GM12865 (cell line): ENCODE measurements at regions not wholly inside any gene's neighbourhood (a gene's known extent, or its start where the extent isn't known, plus 50 kb on each side); places are given as distances from the start of the nearest gene placed in this dataset.

Experiments
- DNase-seq: peaks from one replicate; pipeline ENCODE4 v3.0.0; 2010; ENCODE audit warnings: low read depth
- H3K4me3 ChIP-seq: 2 replicates; pipeline ENCODE4 v1.5.1; 2011; ENCODE audit warnings: mild to moderate bottlenecking, low read depth, low read length, control low read depth
- TF ChIP-seq, protein P1 (sequence below): IDR thresholded peaks from 2 replicates; pipeline ENCODE4 v1.5.1; 2011; ENCODE audit warnings: low read length, control low read depth, low read depth, inconsistent platforms; ENCODE audit not compliant: insufficient read depth; ENCODE audit errors: missing control alignments

DNA sequence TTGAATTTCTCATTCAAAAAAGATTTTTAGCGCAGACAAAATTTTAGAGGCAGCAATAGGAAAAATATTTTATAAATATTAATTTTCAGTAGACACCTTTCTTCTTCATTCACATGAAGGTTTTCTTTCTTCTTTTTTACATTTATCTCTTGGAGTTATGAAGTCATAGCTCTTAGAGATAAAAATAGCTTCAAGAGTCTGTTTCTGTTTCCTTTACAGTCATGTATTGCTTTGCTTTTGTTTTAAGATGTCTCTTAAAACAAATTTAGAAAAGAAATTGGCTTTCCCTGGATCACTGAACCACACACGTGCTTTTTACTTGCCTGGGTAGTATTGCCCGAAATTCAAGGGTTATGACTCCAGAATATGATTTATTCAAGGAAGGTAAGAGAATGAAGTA lies 369.9 kb upstream of the LRRC7 start:
- TF ChIP-seq, protein P1, sequence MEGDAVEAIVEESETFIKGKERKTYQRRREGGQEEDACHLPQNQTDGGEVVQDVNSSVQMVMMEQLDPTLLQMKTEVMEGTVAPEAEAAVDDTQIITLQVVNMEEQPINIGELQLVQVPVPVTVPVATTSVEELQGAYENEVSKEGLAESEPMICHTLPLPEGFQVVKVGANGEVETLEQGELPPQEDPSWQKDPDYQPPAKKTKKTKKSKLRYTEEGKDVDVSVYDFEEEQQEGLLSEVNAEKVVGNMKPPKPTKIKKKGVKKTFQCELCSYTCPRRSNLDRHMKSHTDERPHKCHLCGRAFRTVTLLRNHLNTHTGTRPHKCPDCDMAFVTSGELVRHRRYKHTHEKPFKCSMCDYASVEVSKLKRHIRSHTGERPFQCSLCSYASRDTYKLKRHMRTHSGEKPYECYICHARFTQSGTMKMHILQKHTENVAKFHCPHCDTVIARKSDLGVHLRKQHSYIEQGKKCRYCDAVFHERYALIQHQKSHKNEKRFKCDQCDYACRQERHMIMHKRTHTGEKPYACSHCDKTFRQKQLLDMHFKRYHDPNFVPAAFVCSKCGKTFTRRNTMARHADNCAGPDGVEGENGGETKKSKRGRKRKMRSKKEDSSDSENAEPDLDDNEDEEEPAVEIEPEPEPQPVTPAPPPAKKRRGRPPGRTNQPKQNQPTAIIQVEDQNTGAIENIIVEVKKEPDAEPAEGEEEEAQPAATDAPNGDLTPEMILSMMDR, result no peak
- DNase-seq, result no peak
- H3K4me3 ChIP-seq, result no peak overlapping the region

DNA sequence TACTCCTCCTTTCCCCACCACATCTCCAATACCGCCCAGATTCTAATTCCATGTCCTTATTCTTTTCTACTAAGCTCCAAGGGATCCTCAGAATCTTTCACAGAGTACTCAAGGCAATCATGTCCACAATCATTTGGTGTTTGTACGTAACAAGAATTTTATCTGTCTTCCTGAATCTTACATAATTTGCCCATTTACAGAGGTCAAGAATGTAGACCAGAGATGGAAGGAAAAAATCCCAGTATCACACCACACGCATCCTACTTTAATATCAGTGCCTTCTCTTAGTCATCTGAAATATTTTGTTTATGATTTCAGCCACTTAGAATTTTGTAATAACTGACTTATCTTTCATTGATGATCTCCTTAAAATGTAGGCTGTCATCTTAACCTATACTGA lies 366.0 kb upstream of the LRRC7 start:
- H3K4me3 ChIP-seq, result no peak overlapping the region
- TF ChIP-seq, protein P1, result no peak
- no peak for DNase-seq

DNA sequence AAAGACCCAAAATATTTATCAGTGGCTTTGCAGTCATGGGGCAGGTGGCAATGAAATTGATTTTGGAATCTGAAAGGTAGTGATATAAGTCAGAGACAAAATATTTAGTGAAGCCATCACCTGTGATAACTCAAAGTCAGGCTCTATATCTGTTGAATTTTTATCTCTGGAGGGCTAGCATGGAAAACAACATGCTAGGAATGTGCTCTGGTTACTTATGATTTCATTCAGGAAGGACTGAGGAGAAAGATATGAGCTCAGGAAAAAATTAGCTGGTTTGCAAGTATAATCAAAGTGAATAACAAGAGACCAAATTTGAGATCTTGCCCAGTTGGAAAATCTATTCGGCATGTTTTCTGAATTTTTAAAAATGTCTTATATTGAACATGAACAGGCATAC lies 364.6 kb upstream of the LRRC7 start:
- no peak for DNase-seq
- TF ChIP-seq, protein P1, result no peak
- H3K4me3 ChIP-seq, result no peak overlapping the region

DNA sequence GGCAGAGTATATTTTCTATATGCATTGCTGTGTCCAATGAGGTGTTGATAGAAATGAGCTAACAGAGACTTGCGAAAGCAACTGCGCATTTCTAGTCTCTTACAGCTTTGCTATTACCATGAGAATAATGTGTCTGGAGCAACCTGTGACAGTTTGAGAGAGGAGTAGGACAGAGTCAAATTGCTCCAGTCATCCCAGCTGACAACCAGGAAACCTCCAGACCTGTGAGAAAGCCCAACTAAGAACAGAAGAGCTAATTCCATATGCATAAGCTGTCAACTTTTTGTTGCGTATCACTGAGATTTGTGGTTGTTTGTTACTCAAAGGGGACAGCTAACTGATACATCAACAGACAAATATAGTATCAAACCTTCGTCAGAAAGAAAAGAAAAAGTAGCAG lies 354.1 kb upstream of the LRRC7 start:
- H3K4me3 ChIP-seq, result no peak overlapping the region

DNA sequence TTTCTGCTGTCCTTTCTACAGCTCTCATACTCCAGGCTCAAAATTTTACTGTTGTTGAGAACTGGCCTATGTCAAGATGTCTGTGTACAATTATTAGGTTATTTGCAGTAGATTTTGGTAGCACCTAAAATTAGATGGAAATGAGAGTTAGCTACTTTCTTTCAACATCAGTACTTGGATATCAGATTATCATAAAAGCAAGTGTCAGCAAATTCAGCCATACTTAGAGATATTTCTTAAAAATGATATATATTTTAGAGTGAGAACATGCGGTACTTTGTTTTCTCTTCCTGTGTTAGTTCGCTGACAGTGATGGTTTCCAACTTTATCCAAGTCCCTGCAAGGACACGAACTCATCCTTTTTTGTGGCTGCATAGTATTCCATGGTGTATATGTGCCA lies 351.8 kb upstream of the LRRC7 start:
- TF ChIP-seq, protein P1, result no peak
- H3K4me3 ChIP-seq, result no peak overlapping the region
- no peak for DNase-seq

More for the DNA sequence above, 354.1 kb upstream of the LRRC7 start:
- TF ChIP-seq, protein P1, result no peak
- DNase-seq, result no peak

DNA sequence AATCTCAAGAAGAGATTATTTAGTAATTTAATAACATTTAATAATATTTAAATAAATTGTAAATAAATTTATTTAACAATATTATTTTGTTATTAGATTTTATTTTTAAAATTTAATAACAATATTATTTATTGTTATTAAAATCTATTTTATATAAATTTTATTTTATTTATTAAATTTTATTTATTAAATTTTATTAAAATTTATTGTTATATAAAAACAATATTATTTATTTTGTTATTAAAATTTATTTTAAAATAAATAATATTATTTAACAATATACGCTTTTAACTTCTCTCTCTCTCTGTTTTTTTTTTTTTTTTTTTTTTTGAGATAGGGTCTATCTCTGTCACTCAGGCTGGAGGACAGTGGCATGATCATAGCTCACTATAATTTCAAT lies 347.1 kb upstream of the LRRC7 start:
- no peak overlapping the region for H3K4me3 ChIP-seq
- no peak for DNase-seq
- TF ChIP-seq, protein P1, result no peak

DNA sequence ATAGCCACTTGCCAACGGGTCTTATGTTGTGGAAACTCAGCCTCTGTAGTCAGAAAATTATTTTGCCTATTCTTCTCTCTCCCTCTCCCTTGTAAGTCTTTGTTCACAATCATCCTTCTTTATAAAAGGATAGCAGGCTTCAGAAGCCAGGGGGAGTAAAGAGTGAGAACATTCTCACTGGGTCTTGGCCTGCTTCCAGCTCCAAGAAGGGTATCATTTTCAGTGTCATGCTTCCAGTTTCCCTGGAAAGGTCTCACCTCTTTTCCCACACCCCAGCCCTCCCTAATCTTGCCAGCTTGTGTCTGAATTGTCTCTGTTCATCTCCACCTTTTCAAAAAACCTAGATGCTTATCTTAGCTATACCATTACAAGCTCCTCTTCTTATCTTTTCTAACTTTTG lies 346.2 kb upstream of the LRRC7 start:
- H3K4me3 ChIP-seq, result no peak overlapping the region
- TF ChIP-seq, protein P1, result no peak
- no peak for DNase-seq
